ENCODE measurements at regions not wholly inside any gene's neighbourhood (a gene's known extent, or its start where the extent isn't known, plus 50 kb on each side); places are given as distances from the start of the nearest gene placed in this dataset.
"Not testable (repeated sequence)": the region's sequence is repeated elsewhere in the genome, so short reads cannot be mapped to it uniquely, and the experiment has no call there.

DNA sequence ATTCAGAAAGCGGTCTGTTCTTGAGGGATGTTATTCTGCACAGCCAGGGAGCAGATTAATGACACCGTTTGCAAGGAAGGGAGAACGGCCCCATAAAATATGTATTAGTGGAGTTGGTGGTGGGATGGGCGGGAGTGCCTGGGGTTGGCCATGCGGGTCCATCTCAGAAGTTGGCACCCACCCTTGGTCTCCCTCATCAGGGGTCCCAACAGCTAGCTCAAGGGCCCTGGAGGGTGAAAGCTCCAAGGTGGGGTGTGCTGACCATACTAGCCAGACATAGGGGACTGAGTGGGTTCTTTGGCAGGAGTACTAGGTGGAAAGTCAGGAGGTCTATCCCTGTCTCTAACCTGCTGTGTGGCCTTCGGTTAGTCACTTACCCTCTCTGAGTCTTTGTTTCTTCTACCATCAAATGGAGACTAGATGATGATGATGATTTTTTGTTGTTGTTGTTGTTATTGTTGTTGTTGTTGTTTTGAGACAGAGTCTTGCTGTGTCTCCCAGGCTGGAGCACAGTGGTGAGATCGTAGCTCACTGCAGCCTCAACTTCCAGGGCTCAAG, 83.2 kb upstream of the BRD7 start:
- Histone ChIP-seq H3K4me1 (ENCODE audit: insufficient read depth) (no peaks in the 10 kb centered on the region), H3K36me3 (ENCODE audit: insufficient read depth) (no peaks in the 10 kb centered on the region), H3K27ac (ENCODE audit: low read depth) (no peak overlapping the region), H3K4me3 (ENCODE audit: low read depth, low read length) (no peak overlapping the region)
- WGBS: 85% methylated on average over 7 of the region's 7 CpGs
- no peak for DNase-seq (ENCODE audit: extremely low spot score)

- Histone ChIP-seq H3K27ac (ENCODE audit: low read depth) (no peak overlapping the region), H3K36me3 (ENCODE audit: insufficient read depth) (no peaks in the 10 kb centered on the region), H3K4me1 (ENCODE audit: insufficient read depth) (no peaks in the 10 kb centered on the region), H3K4me3 (ENCODE audit: low read depth, low read length) (no peak overlapping the region)
- 96% methylated on average over 4 of the region's 4 CpGs for WGBS
- DNase-seq (ENCODE audit: extremely low spot score): no peak
Observed at GRCh38 chr16:50450957-50451356, 82.2 kb upstream of the BRD7 start.

GRCh38 chr16:50449800-50450199, 81.0 kb upstream of the BRD7 start:
- Histone ChIP-seq H3K36me3 (ENCODE audit: insufficient read depth) (no peaks in the 10 kb centered on the region), H3K27ac (ENCODE audit: low read depth) (no peak overlapping the region), H3K4me3 (ENCODE audit: low read depth, low read length) (no peak overlapping the region), H3K4me1 (ENCODE audit: insufficient read depth) (no peaks in the 10 kb centered on the region)
- 65% methylated on average over 6 of the region's 6 CpGs for WGBS
- no peak for DNase-seq (ENCODE audit: extremely low spot score)

- H3K4me1 ChIP-seq (ENCODE audit: insufficient read depth): no peaks in the 10 kb centered on the region
- no peaks in the 10 kb centered on the region for H3K36me3 ChIP-seq (ENCODE audit: insufficient read depth)
- no peak overlapping the region for H3K27ac ChIP-seq (ENCODE audit: low read depth)
- 72% methylated on average over 10 of the region's 10 CpGs for WGBS
- H3K4me3 ChIP-seq (ENCODE audit: low read depth, low read length): no peak overlapping the region
- DNase-seq (ENCODE audit: extremely low spot score): no peak
Observed at GRCh38 chr16:50448981-50449380, 80.2 kb upstream of the BRD7 start.

GRCh38 chr16:50448522-50448921, 79.7 kb upstream of the BRD7 start:
- no peaks in the 10 kb centered on the region for H3K36me3 ChIP-seq (ENCODE audit: insufficient read depth)
- no peaks in the 10 kb centered on the region for H3K4me1 ChIP-seq (ENCODE audit: insufficient read depth)
- H3K4me3 ChIP-seq (ENCODE audit: low read depth, low read length): no peak overlapping the region
- no peak for DNase-seq (ENCODE audit: extremely low spot score)
- H3K27ac ChIP-seq (ENCODE audit: low read depth): no peak overlapping the region
- 48% methylated on average over 8 of the region's 8 CpGs for WGBS

GRCh38 chr16:50447386-50447785, 78.6 kb upstream of the BRD7 start:
- WGBS: 82% methylated on average over 8 of the region's 8 CpGs
- not testable (repeated sequence) for H3K4me3 ChIP-seq (ENCODE audit: low read depth, low read length); H3K4me1 ChIP-seq (ENCODE audit: insufficient read depth); H3K36me3 ChIP-seq (ENCODE audit: insufficient read depth); H3K27ac ChIP-seq (ENCODE audit: low read depth); DNase-seq (ENCODE audit: extremely low spot score)

DNA sequence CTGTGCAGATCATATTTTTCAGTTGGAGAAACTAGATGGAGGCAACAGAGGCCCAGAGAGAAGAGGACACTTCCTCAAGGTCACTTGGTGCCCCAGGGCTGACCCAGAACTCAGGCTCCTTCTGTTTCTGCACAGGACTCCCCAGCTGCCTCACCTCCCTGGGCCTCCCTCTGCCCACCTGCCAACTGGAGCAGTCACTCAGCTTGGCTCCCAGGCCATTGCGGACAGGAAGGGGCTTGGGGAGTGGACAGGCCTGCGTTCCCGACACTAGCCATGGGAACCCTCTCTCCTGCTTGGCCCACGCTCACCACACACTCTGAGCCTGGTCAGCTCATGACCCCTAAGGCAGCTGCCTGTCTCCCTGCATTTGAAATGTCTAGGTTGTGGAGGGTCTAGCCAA, 78.1 kb upstream of the BRD7 start:
- 97% methylated on average over 4 of the region's 4 CpGs for WGBS
- no peak for DNase-seq (ENCODE audit: extremely low spot score)

DNA sequence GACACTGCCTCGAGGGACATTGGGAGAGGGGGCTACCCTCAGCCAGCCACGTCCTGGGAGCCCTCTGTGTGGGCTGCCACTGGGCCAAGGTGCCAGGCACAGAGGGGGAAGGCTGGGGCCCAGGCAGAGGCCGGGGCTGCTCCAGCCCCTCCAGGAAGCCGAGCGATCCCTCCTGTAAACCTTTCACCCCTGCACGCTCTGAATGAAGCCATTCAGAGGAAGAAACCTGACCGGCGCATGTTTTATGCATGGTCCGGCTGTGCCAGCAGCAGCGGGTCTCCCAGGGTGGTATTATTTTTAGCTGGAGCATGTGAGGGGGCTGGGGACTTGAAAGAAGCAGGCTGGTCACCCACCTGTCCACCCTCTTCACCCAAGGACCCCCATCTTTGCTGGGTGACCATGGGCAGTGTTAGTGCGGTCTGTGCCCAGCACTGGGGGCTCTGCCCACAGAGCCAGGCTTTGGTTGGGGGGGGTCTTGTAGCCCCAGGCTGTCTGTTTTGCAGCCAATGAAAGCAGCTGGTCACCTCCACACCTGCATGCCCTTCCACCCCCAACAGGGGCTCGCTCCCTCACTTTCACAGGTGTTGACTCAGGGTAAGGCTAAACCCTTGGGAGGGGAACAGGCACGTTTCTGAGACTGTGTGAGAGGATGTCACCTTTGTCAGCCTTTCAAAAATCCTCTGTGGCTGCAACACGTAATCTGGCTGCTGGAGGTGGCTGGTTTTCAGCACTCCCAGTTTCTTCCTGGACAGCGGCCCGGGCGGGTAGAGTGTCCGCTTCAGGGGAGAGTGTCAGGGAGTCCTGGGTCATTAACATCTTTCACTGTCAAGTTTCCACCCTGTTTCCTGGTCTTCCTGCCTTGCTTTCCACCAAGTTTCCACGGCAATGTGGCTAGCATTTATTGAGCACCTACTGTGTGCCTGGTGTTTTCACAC, 77.1 kb upstream of the BRD7 start:
- DNase-seq (ENCODE audit: extremely low spot score): no peak
- Histone ChIP-seq H3K4me1 (ENCODE audit: insufficient read depth) (no peaks in the 10 kb centered on the region), H3K36me3 (ENCODE audit: insufficient read depth) (no peaks in the 10 kb centered on the region), H3K4me3 (ENCODE audit: low read depth, low read length) (no peak overlapping the region), H3K27ac (ENCODE audit: low read depth) (no peak overlapping the region)
- WGBS: 58% methylated on average over 19 of the region's 19 CpGs

More for the DNA sequence above, 78.1 kb upstream of the BRD7 start:
- no peaks in the 10 kb centered on the region for H3K4me1 ChIP-seq (ENCODE audit: insufficient read depth)
- H3K27ac ChIP-seq (ENCODE audit: low read depth): no peak overlapping the region
- no peak overlapping the region for H3K4me3 ChIP-seq (ENCODE audit: low read depth, low read length)
- H3K36me3 ChIP-seq (ENCODE audit: insufficient read depth): no peaks in the 10 kb centered on the region

DNA sequence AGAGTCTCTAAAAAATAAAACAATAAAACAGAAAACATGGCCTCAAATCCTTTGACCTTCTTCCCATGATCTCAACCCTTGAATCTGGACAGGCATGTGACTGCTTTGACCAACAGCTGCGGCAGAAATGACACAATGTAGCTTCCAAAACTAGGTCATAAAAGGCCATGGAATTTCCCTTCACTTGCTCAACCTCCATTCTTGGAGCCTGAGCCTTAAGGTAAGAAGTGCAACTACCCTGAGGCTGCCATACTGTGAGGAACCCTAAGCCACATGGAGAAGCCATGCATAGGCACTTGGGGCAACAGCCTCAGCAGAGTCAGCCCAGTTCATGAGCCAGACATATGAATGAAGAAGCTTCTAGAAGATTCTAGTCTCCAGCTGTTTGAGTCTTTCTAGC, 75.7 kb upstream of the BRD7 start:
- Histone ChIP-seq H3K4me3 (ENCODE audit: low read depth, low read length) (no peak overlapping the region), H3K4me1 (ENCODE audit: insufficient read depth) (no peaks in the 10 kb centered on the region), H3K27ac (ENCODE audit: low read depth) (no peak overlapping the region), H3K36me3 (ENCODE audit: insufficient read depth) (no peaks in the 10 kb centered on the region)
- WGBS: 74% methylated on average over 1 of the region's 1 CpG
- DNase-seq (ENCODE audit: extremely low spot score): no peak

DNA sequence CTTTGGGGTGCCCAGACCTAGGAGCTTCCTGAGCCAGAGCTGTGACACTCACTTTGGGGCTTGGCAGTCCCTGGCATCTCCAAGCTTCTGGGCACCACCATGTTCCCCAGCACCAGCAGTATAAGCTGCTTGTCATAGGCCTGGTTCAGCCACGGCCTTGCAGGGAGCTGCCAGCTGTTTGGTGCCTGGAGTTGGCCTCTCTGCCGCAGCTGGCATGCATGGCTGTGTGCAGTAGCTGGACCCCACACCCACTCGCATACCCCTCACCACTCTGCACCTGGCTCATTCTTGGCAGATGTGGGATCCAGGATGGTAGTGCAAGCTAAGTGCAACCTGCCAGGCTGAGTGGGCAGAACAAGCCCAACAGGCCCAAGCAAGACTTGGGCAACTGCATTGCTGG, 73.4 kb upstream of the BRD7 start:
- 95% methylated on average over 3 of the region's 3 CpGs for WGBS

DNA sequence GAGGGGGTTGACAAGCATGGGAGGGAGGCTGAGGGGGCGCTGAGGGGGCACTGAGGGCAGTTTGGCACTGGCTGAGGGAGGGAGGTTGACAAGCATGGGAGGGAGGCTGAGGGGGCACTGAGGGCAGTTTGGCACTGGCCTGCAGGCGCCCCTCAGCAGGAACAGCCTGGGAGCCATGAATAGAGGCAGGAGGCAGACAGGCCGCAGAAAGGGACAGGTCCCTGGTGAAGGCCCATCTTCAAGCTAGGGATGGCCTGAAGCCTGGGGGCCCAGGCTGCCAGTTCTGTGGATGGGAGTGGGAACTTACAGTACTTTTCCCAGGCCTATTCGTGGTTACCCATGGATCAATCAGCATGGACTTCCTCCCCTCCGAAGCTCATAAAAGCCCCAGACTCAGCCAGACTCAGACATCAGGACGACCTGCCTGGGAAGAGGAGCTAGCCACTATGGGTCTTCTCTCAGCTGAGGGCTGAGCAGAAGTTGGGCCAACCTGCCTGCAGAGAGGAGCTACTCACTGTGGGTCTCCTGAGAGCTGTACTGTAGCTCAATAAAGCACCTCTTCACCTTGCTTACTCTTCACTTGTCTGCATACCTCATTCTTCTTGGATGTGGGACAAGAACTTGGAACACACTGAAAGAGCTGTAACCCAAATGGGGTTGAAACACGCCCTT, 72.8 kb upstream of the BRD7 start:
- no peak for DNase-seq (ENCODE audit: extremely low spot score)
- 55% methylated on average over 7 of the region's 7 CpGs for WGBS
- H3K4me1 ChIP-seq (ENCODE audit: insufficient read depth): no peaks in the 10 kb centered on the region
- H3K36me3 ChIP-seq (ENCODE audit: insufficient read depth): no peaks in the 10 kb centered on the region
- H3K4me3 ChIP-seq (ENCODE audit: low read depth, low read length): no peak overlapping the region
- no peak overlapping the region for H3K27ac ChIP-seq (ENCODE audit: low read depth)

More for the DNA sequence above, 73.4 kb upstream of the BRD7 start:
- H3K4me1 ChIP-seq (ENCODE audit: insufficient read depth): no peaks in the 10 kb centered on the region
- DNase-seq (ENCODE audit: extremely low spot score): no peak
- no peak overlapping the region for H3K4me3 ChIP-seq (ENCODE audit: low read depth, low read length)
- no peak overlapping the region for H3K27ac ChIP-seq (ENCODE audit: low read depth)
- H3K36me3 ChIP-seq (ENCODE audit: insufficient read depth): no peaks in the 10 kb centered on the region

GRCh38 chr16:50440991-50441390, 72.2 kb upstream of the BRD7 start:
- DNase-seq (ENCODE audit: extremely low spot score): no peak
- Histone ChIP-seq H3K36me3 (ENCODE audit: insufficient read depth) (no peaks in the 10 kb centered on the region), H3K4me3 (ENCODE audit: low read depth, low read length) (no peak overlapping the region), H3K4me1 (ENCODE audit: insufficient read depth) (no peaks in the 10 kb centered on the region), H3K27ac (ENCODE audit: low read depth) (no peak overlapping the region)
- 91% methylated on average over 4 of the region's 4 CpGs for WGBS

- WGBS: 85% methylated on average over 2 of the region's 2 CpGs
- Histone ChIP-seq H3K27ac (ENCODE audit: low read depth) (no peak overlapping the region), H3K4me1 (ENCODE audit: insufficient read depth) (no peaks in the 10 kb centered on the region), H3K36me3 (ENCODE audit: insufficient read depth) (no peaks in the 10 kb centered on the region), H3K4me3 (ENCODE audit: low read depth, low read length) (no peak overlapping the region)
- DNase-seq (ENCODE audit: extremely low spot score): no peak
Observed at GRCh38 chr16:50440531-50440930, 71.7 kb upstream of the BRD7 start.
